ENCODE measurements at regions not wholly inside any gene's neighbourhood (a gene's known extent, or its start where the extent isn't known, plus 50 kb on each side); places are given as distances from the start of the nearest gene placed in this dataset.

GRCh38 chr13:57925250-57925649 lies 293.7 kb downstream of the PCDH17 start:
- Histone ChIP-seq H3K27me3 (no peaks in the 10 kb centered on the region), H3K4me3 (no peak overlapping the region), H3K9me3 (no peaks in the 10 kb centered on the region), H3K27ac (replicated peaks in 1 of 4) (no peak overlapping the region), H3K36me3 (no peaks in the 10 kb centered on the region), H3K4me1 (no peaks in the 10 kb centered on the region)
- intact Hi-C loops (cut with DNase I): no loop called here
- no peak for TF ChIP-seq POLR2A (IDR thresholded peaks at IDR 0.05; ENCODE audit: low read depth)
- no peak for TF ChIP-seq EP300 (IDR thresholded peaks at IDR 0.05)
- no peak for TF ChIP-seq CTCF (IDR thresholded peaks at IDR 0.05)
- no peak for TF ChIP-seq POLR2AphosphoS5 (IDR thresholded peaks at IDR 0.05)
- no peak for DNase-seq (ENCODE audit: extremely low spot score)
- WGBS: 69% methylated on average over 3 of the region's 3 CpGs

- intact Hi-C loops (cut with DNase I): no loop called here
- Histone ChIP-seq H3K36me3 (no peaks in the 10 kb centered on the region), H3K27me3 (no peaks in the 10 kb centered on the region), H3K4me3 (no peak overlapping the region), H3K4me1 (no peaks in the 10 kb centered on the region), H3K27ac (replicated peaks in 1 of 4) (no peak overlapping the region), H3K9me3 (no peaks in the 10 kb centered on the region)
- 81% methylated on average over 2 of the region's 2 CpGs for WGBS
- TF ChIP-seq CTCF (IDR thresholded peaks at IDR 0.05) (no peak), POLR2A (IDR thresholded peaks at IDR 0.05; ENCODE audit: low read depth) (no peak), EP300 (IDR thresholded peaks at IDR 0.05) (no peak), POLR2AphosphoS5 (IDR thresholded peaks at IDR 0.05) (no peak)
- no peak for DNase-seq (ENCODE audit: extremely low spot score)
Measured at GRCh38 chr13:57925751-57926150, 294.2 kb downstream of the PCDH17 start.

GRCh38 chr13:57932061-57932460 lies 300.5 kb downstream of the PCDH17 start:
- Histone ChIP-seq H3K36me3 (no peaks in the 10 kb centered on the region), H3K27me3 (no peaks in the 10 kb centered on the region), H3K4me1 (no peaks in the 10 kb centered on the region), H3K4me3 (no peak overlapping the region), H3K27ac (replicated peaks in 1 of 4) (no peak overlapping the region), H3K9me3 (no peaks in the 10 kb centered on the region)
- intact Hi-C loops (cut with DNase I): no loop called here
- no peak for DNase-seq (ENCODE audit: extremely low spot score)
- TF ChIP-seq POLR2A (IDR thresholded peaks at IDR 0.05; ENCODE audit: low read depth) (no peak), EP300 (IDR thresholded peaks at IDR 0.05) (no peak), POLR2AphosphoS5 (IDR thresholded peaks at IDR 0.05) (no peak), CTCF (IDR thresholded peaks at IDR 0.05) (no peak)
- 80% methylated on average over 1 of the region's 1 CpG for WGBS

- Histone ChIP-seq H3K27ac (replicated peaks in 1 of 4) (no peak overlapping the region), H3K4me1 (no peaks in the 10 kb centered on the region), H3K36me3 (no peaks in the 10 kb centered on the region), H3K27me3 (no peaks in the 10 kb centered on the region), H3K9me3 (no peaks in the 10 kb centered on the region), H3K4me3 (no peak overlapping the region)
- TF ChIP-seq POLR2AphosphoS5 (IDR thresholded peaks at IDR 0.05) (no peak), EP300 (IDR thresholded peaks at IDR 0.05) (no peak), CTCF (IDR thresholded peaks at IDR 0.05) (no peak), POLR2A (IDR thresholded peaks at IDR 0.05; ENCODE audit: low read depth) (no peak)
- WGBS: 93% methylated on average over 1 of the region's 1 CpG
- intact Hi-C loops (cut with DNase I): no loop called here
- no peak for DNase-seq (ENCODE audit: extremely low spot score)
Measured at GRCh38 chr13:57933606-57934005, 302.1 kb downstream of the PCDH17 start.

GRCh38 chr13:57935965-57936364 lies 304.4 kb downstream of the PCDH17 start:
- DNase-seq (ENCODE audit: extremely low spot score): no peak
- no peaks in the 10 kb centered on the region for H3K9me3 ChIP-seq
- no peaks in the 10 kb centered on the region for H3K36me3 ChIP-seq
- 61% methylated on average over 3 of the region's 3 CpGs for WGBS
- no peaks in the 10 kb centered on the region for H3K4me1 ChIP-seq
- H3K27ac ChIP-seq (replicated peaks in 1 of 4): no peak overlapping the region
- no peak overlapping the region for H3K4me3 ChIP-seq
- TF ChIP-seq CTCF (IDR thresholded peaks at IDR 0.05): no peak
- no peak for TF ChIP-seq POLR2AphosphoS5 (IDR thresholded peaks at IDR 0.05)
- no peak for TF ChIP-seq EP300 (IDR thresholded peaks at IDR 0.05)
- TF ChIP-seq POLR2A (IDR thresholded peaks at IDR 0.05; ENCODE audit: low read depth): no peak
- intact Hi-C loops (cut with DNase I): no loop called here
- no peaks in the 10 kb centered on the region for H3K27me3 ChIP-seq
